Karpas-422 (cell line): ENCODE measurements at regions not wholly inside any gene's neighbourhood (a gene's known extent, or its start where the extent isn't known, plus 50 kb on each side); places are given as distances from the start of the nearest gene placed in this dataset.

ENCODE experiments used
- DNase-seq: peaks from one replicate; pipeline ENCODE4 v3.0.0-alpha.2; 2015
- H2AFZ ChIP-seq: fragments of 200-600 bp; sonication (generic); 2 replicates; pipeline ENCODE4 v1.6.1; 2014; ENCODE audit warnings: antibody characterized with exemption, low read length, mixed read lengths
- H3K27ac ChIP-seq: fragments of 200-600 bp; sonication (generic); 2 replicates; pipeline ENCODE4 v1.5.1; 2014; ENCODE audit warnings: mild to moderate bottlenecking, low read length, moderate library complexity
- H3K27me3 ChIP-seq: fragments of 200-600 bp; sonication (generic); 2 replicates; pipeline ENCODE4 v1.6.1; 2014; ENCODE audit warnings: low read length, mixed read lengths
- H3K36me3 ChIP-seq: fragments of 200-600 bp; sonication (generic); 2 replicates; pipeline ENCODE4 v1.6.1; 2014; ENCODE audit warnings: low read length, mixed read lengths; ENCODE audit not compliant: insufficient read depth
- H3K4me1 ChIP-seq: fragments of 200-600 bp; sonication (generic); 2 replicates; pipeline ENCODE4 v1.6.1; 2014; ENCODE audit warnings: mild to moderate bottlenecking, low read length, mixed read lengths
- H3K4me2 ChIP-seq: fragments of 200-600 bp; sonication (generic); 2 replicates; pipeline ENCODE4 v1.6.1; 2014; ENCODE audit warnings: low read length, low read depth, mild to moderate bottlenecking; ENCODE audit not compliant: poor library complexity, severe bottlenecking
- H3K4me3 ChIP-seq: fragments of 200-600 bp; sonication (generic); 2 replicates; pipeline ENCODE4 v1.5.1; 2014; ENCODE audit warnings: mild to moderate bottlenecking, antibody characterized with exemption, low read length, mixed read lengths
- H3K79me2 ChIP-seq: fragments of 200-600 bp; sonication (generic); 2 replicates; pipeline ENCODE4 v1.6.1; 2014; ENCODE audit warnings: mild to moderate bottlenecking, low read length, mixed read lengths
- H3K9ac ChIP-seq: fragments of 200-600 bp; sonication (generic); 2 replicates; pipeline ENCODE4 v1.6.0; 2014; ENCODE audit warnings: low read length
- H3K9me2 ChIP-seq: fragments of 200-600 bp; sonication (generic), shearing (Covaris generic); replicated peaks from 2 replicates; pipeline ENCODE4 v1.6.0; 2014; ENCODE audit warnings: mild to moderate bottlenecking, low read length, moderate library complexity; ENCODE audit not compliant: insufficient read depth
- H3K9me3 ChIP-seq: fragments of 300-700, 200-600 bp; sonication (generic); 2 replicates; pipeline ENCODE4 v1.6.1; 2014; ENCODE audit warnings: low read length, mixed read lengths
- H4K20me1 ChIP-seq: fragments of 200-600 bp; sonication (generic); 2 replicates; pipeline ENCODE4 v1.6.1; 2014; ENCODE audit warnings: mild to moderate bottlenecking, antibody characterized with exemption, low read length, low read depth; ENCODE audit not compliant: insufficient read depth

- H3K9ac ChIP-seq = no peak overlapping the region
- no peak for DNase-seq
- H3K4me3 ChIP-seq = no peak overlapping the region
- no peaks in the 10 kb centered on the region for H4K20me1 ChIP-seq
- H3K9me3 ChIP-seq = no peaks in the 10 kb centered on the region
- H3K27ac ChIP-seq = no peak overlapping the region
- H3K4me1 ChIP-seq = no peaks in the 10 kb centered on the region
- no peaks in the 10 kb centered on the region for H3K27me3 ChIP-seq
- H3K4me2 ChIP-seq = no peak overlapping the region
- H3K36me3 ChIP-seq = no peaks in the 10 kb centered on the region
- H2AFZ ChIP-seq = no peak overlapping the region
- H3K79me2 ChIP-seq = no peaks in the 10 kb centered on the region
- H3K9me2 ChIP-seq = no peaks in the 10 kb centered on the region
Measured at GRCh38 chr10:123305671-123306070, 151.5 kb downstream of the BUB3 start.

GRCh38 chr10:123306290-123306689 is 152.1 kb downstream of the BUB3 start:
- H3K4me3 ChIP-seq = no peak overlapping the region
- no peaks in the 10 kb centered on the region for H3K36me3 ChIP-seq
- H3K4me1 ChIP-seq = no peaks in the 10 kb centered on the region
- H3K9me2 ChIP-seq = no peaks in the 10 kb centered on the region
- H3K27me3 ChIP-seq = no peaks in the 10 kb centered on the region
- no peak for DNase-seq
- no peaks in the 10 kb centered on the region for H3K9me3 ChIP-seq
- H2AFZ ChIP-seq = no peak overlapping the region
- no peak overlapping the region for H3K27ac ChIP-seq
- H3K79me2 ChIP-seq = no peaks in the 10 kb centered on the region
- no peak overlapping the region for H3K4me2 ChIP-seq
- no peak overlapping the region for H3K9ac ChIP-seq
- no peaks in the 10 kb centered on the region for H4K20me1 ChIP-seq

GRCh38 chr10:123309731-123310130 is 155.5 kb downstream of the BUB3 start:
- Histone ChIP-seq H3K9ac (no peak overlapping the region), H2AFZ (no peak overlapping the region), H3K4me3 (no peak overlapping the region), H3K9me2 (no peaks in the 10 kb centered on the region), H3K36me3 (no peaks in the 10 kb centered on the region), H3K4me1 (no peaks in the 10 kb centered on the region), H3K79me2 (no peaks in the 10 kb centered on the region), H4K20me1 (no peaks in the 10 kb centered on the region), H3K27me3 (no peaks in the 10 kb centered on the region), H3K9me3 (no peaks in the 10 kb centered on the region), H3K4me2 (no peak overlapping the region), H3K27ac (no peak overlapping the region)
- no peak for DNase-seq

- no peaks in the 10 kb centered on the region for H3K4me1 ChIP-seq
- H3K9me2 ChIP-seq = no peaks in the 10 kb centered on the region
- H4K20me1 ChIP-seq = no peaks in the 10 kb centered on the region
- H2AFZ ChIP-seq = no peak overlapping the region
- no peak overlapping the region for H3K4me3 ChIP-seq
- H3K9me3 ChIP-seq = no peaks in the 10 kb centered on the region
- no peaks in the 10 kb centered on the region for H3K27me3 ChIP-seq
- H3K79me2 ChIP-seq = no peaks in the 10 kb centered on the region
- no peak for DNase-seq
- H3K36me3 ChIP-seq = no peaks in the 10 kb centered on the region
- H3K9ac ChIP-seq = no peak overlapping the region
- H3K4me2 ChIP-seq = no peak overlapping the region
- no peak overlapping the region for H3K27ac ChIP-seq
Measured at GRCh38 chr10:123316776-123317175, 162.6 kb downstream of the BUB3 start.

GRCh38 chr10:123318516-123318915 is 164.3 kb downstream of the BUB3 start:
- no peaks in the 10 kb centered on the region for H4K20me1 ChIP-seq
- H3K27ac ChIP-seq = no peak overlapping the region
- no peaks in the 10 kb centered on the region for H3K9me2 ChIP-seq
- no peak for DNase-seq
- no peak overlapping the region for H3K4me3 ChIP-seq
- no peaks in the 10 kb centered on the region for H3K27me3 ChIP-seq
- H3K4me1 ChIP-seq = no peaks in the 10 kb centered on the region
- no peak overlapping the region for H3K9ac ChIP-seq
- H3K9me3 ChIP-seq = no peaks in the 10 kb centered on the region
- no peaks in the 10 kb centered on the region for H3K36me3 ChIP-seq
- H3K4me2 ChIP-seq = no peak overlapping the region
- no peak overlapping the region for H2AFZ ChIP-seq
- no peaks in the 10 kb centered on the region for H3K79me2 ChIP-seq

- Histone ChIP-seq H3K4me2 (no peak overlapping the region), H3K27me3 (no peaks in the 10 kb centered on the region), H4K20me1 (no peaks in the 10 kb centered on the region), H3K79me2 (no peaks in the 10 kb centered on the region), H3K4me3 (no peak overlapping the region), H3K9me2 (no peaks in the 10 kb centered on the region), H3K9ac (no peak overlapping the region), H3K9me3 (no peaks in the 10 kb centered on the region), H3K4me1 (no peaks in the 10 kb centered on the region), H3K27ac (no peak overlapping the region), H2AFZ (no peak overlapping the region), H3K36me3 (no peaks in the 10 kb centered on the region)
- no peak for DNase-seq
Measured at GRCh38 chr10:123320091-123320490, 165.9 kb downstream of the BUB3 start.

GRCh38 chr10:123323884-123324283 is 169.7 kb downstream of the BUB3 start:
- H3K9me3 ChIP-seq = no peaks in the 10 kb centered on the region
- H3K4me1 ChIP-seq = no peaks in the 10 kb centered on the region
- DNase-seq = no peak
- no peaks in the 10 kb centered on the region for H4K20me1 ChIP-seq
- no peak overlapping the region for H2AFZ ChIP-seq
- H3K27ac ChIP-seq = no peak overlapping the region
- H3K4me2 ChIP-seq = no peak overlapping the region
- no peaks in the 10 kb centered on the region for H3K27me3 ChIP-seq
- no peak overlapping the region for H3K9ac ChIP-seq
- no peak overlapping the region for H3K4me3 ChIP-seq
- no peaks in the 10 kb centered on the region for H3K9me2 ChIP-seq
- no peaks in the 10 kb centered on the region for H3K79me2 ChIP-seq
- H3K36me3 ChIP-seq = no peaks in the 10 kb centered on the region

GRCh38 chr10:123325663-123326190 is 171.5 kb downstream of the BUB3 start:
- Histone ChIP-seq H3K9ac (no peak overlapping the region), H3K36me3 (no peaks in the 10 kb centered on the region), H4K20me1 (no peaks in the 10 kb centered on the region), H2AFZ (no peak overlapping the region), H3K4me2 (no peak overlapping the region), H3K9me2 (no peaks in the 10 kb centered on the region), H3K9me3 (no peaks in the 10 kb centered on the region), H3K4me3 (no peak overlapping the region), H3K27ac (no peak overlapping the region), H3K4me1 (no peaks in the 10 kb centered on the region), H3K79me2 (no peaks in the 10 kb centered on the region), H3K27me3 (no peaks in the 10 kb centered on the region)
- DNase-seq = no peak

GRCh38 chr10:123326674-123327073 is 172.5 kb downstream of the BUB3 start:
- H3K27me3 ChIP-seq = no peaks in the 10 kb centered on the region
- no peaks in the 10 kb centered on the region for H3K36me3 ChIP-seq
- no peak overlapping the region for H2AFZ ChIP-seq
- H3K79me2 ChIP-seq = no peaks in the 10 kb centered on the region
- no peaks in the 10 kb centered on the region for H4K20me1 ChIP-seq
- no peak overlapping the region for H3K9ac ChIP-seq
- H3K4me2 ChIP-seq = no peak overlapping the region
- H3K4me1 ChIP-seq = no peaks in the 10 kb centered on the region
- H3K9me3 ChIP-seq = no peaks in the 10 kb centered on the region
- H3K4me3 ChIP-seq = no peak overlapping the region
- DNase-seq = no peak
- no peak overlapping the region for H3K27ac ChIP-seq
- no peaks in the 10 kb centered on the region for H3K9me2 ChIP-seq
